Spleen (tissue), 11 donors: ENCODE measurements at regions not wholly inside any gene's neighbourhood (a gene's known extent, or its start where the extent isn't known, plus 50 kb on each side); places are given as distances from the start of the nearest gene placed in this dataset.

Experiments used
- DNase-seq: peaks from one replicate; pipeline ENCODE4 v3.0.0-alpha.2; 2020
- H3K27ac ChIP-seq, 8 donors: fragments of 200-600 bp; sonication (generic) in 7 of 8; 1 replicate in 4 of 8; 2 replicates in 4 of 8; pipeline versions ENCODE4 v1.5.0 to v1.8.0; 2016 to 2021; ENCODE audit warnings: inconsistent platforms in 4 of 8, mild to moderate bottlenecking in 4 of 8, moderate library complexity in 1 of 8
- H3K27me3 ChIP-seq, 7 donors: fragments of 200-600 bp; sonication (generic) in 6 of 7; replicated peaks in 1 of 7; 1 replicate in 4 of 7; 2 replicates in 3 of 7; pipeline versions ENCODE4 v1.5.0 to v1.8.0; 2016 to 2021; ENCODE audit warnings: inconsistent platforms in 3 of 7, mild to moderate bottlenecking in 1 of 7
- H3K36me3 ChIP-seq, 6 donors: fragments of 200-600 bp; sonication (generic) in 5 of 6; 1 replicate in 4 of 6; 2 replicates in 2 of 6; pipeline versions ENCODE4 v1.5.0 to v1.8.0; 2016 to 2021; ENCODE audit warnings: inconsistent platforms in 2 of 6
- H3K4me1 ChIP-seq, 6 donors: fragments of 200-600 bp; sonication (generic) in 5 of 6; 1 replicate in 3 of 6; 2 replicates in 3 of 6; pipeline versions ENCODE4 v1.5.0 to v1.8.0; 2016 to 2021; ENCODE audit warnings: inconsistent platforms in 3 of 6
- H3K4me3 ChIP-seq, 8 donors: fragments of 200-600 bp; sonication (generic) in 7 of 8; 1 replicate in 4 of 8; 2 replicates in 4 of 8; pipeline versions ENCODE4 v1.5.0 to v1.8.0; 2016 to 2021; ENCODE audit warnings: inconsistent platforms in 4 of 8, mild to moderate bottlenecking in 4 of 8, moderate library complexity in 2 of 8
- H3K9me3 ChIP-seq, 8 donors: fragments of 200-600 bp; sonication (generic) in 7 of 8; 1 replicate in 4 of 8; 2 replicates in 4 of 8; pipeline versions ENCODE4 v1.5.0 to v1.8.0; 2016 to 2021; ENCODE audit warnings: inconsistent platforms in 4 of 8
- CTCF ChIP-seq, 11 experiments: fragments of 200-600 bp in 7 of 11; fragments of 450-650 bp in 4 of 11; sonication (generic) in 4 of 11; IDR thresholded peaks in 8 of 11; conservative IDR thresholded peaks in 3 of 11; 1 replicate in 7 of 11; 2 replicates in 4 of 11; pipeline versions ENCODE4 v1.4.0 to v1.8.0; 2016 to 2021; ENCODE audit warnings: antibody characterized with exemption in 11 of 11, inconsistent platforms in 4 of 11, mild to moderate bottlenecking in 1 of 11
- POLR2A ChIP-seq, 3 donors: fragments of 450-650 bp; IDR thresholded peaks; one replicate each; pipeline ENCODE4 v1.5.1; 2017; ENCODE audit warnings: antibody characterized with exemption in 3 of 3, mild to moderate bottlenecking in 1 of 3
- POLR2AphosphoS5 ChIP-seq, 3 donors: sonication (generic); formaldehyde crosslinking; IDR thresholded peaks; one replicate each; pipeline ENCODE4 v1.5.1; 2017; ENCODE audit warnings: antibody characterized with exemption in 3 of 3
- WGBS, 5 donors: extraction: QIAGEN DNeasy Blood & Tissue Kit in 3 of 5; methylation state at CpG; one replicate each; pipeline versions ENCODE4 v1.1.5 to v1.1.7; 2013 to 2018; 5-methylcytosine and 5-hydroxymethylcytosine counted together
- intact Hi-C: fragments of 100-400 bp; cut with DNase I; formaldehyde crosslinking; loops from one replicate; pipeline ENCODE4 v1.15.0; 2023; ENCODE audit warnings: low total_unique reads
- donor health status: healthy with polysubstance abuse.
- donor health status: DM: no; HTN: no; CAD: no; lungs with moderate emphysema.
- donor health status: DM: no; HTN: no; CAD: no.
- donor health status: Bipolar disorder and iron deficiency.
- donor health status: healthy.
- donor health status: DM: no; HTN: no; CAD: no.
- donor health status: DM: yes; HTN: yes; CAD: no.

- intact Hi-C loops = no loop called here
- no peak for DNase-seq
- TF ChIP-seq POLR2A (IDR thresholded peaks at IDR 0.05) = no peak
- no peak for TF ChIP-seq CTCF (IDR thresholded peaks at IDR 0.05 in 8 of 11, conservative IDR thresholded peaks at IDR 0.05 in 3 of 11)
- TF ChIP-seq POLR2AphosphoS5 (IDR thresholded peaks at IDR 0.05) = no peak
- Histone ChIP-seq H3K36me3 (no peaks in the 10 kb centered on the region), H3K4me3 (no peak overlapping the region), H3K27me3 (no peaks in the 10 kb centered on the region), H3K9me3 (peaks cover 0 to 12% (median 8%) of the 10 kb centered on the region in 8 donors), H3K27ac (no peak overlapping the region), H3K4me1 (peaks cover 0 to 5% (median 0%) of the 10 kb centered on the region in 6 donors)
- 94 to 99% (median 96%) methylated on average over 2 of the region's 2 CpGs for WGBS, 5 donors
Measured at GRCh38 chr2:171253900-171254650, 93.4 kb upstream of the TLK1 start.

GRCh38 chr2:171253279-171253678 lies 92.6 kb upstream of the TLK1 start:
- 83 to 98% (median 87%) methylated on average over 1 of the region's 1 CpG for WGBS, 5 donors
- H3K4me1 ChIP-seq = peaks cover 0 to 11% (median 4%) of the 10 kb centered on the region in 6 donors
- no peak overlapping the region for H3K4me3 ChIP-seq

DNA sequence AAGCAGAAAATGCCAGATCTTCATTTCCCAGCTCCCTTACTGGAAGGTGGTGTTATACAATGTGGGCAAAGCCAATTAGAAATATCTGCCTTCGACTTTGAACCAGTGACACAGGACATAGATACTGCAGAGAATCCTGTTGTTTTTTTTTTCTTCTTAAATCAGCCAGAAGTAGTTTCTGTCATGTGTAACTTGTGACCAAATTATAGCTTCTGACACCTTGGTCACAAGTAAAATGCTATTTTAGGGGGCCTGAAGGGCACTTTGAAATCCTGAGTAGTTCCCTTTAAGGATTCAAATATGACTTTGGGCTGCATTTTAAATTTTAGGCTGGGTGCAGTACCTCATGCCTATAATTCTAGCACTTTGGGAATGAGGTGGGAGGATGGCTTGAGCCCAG lies 89.0 kb upstream of the TLK1 start:
- no peaks in the 10 kb centered on the region for H3K27me3 ChIP-seq
- H3K4me3 ChIP-seq = no peak overlapping the region
- H3K4me1 ChIP-seq = peaks cover 0 to 26% (median 14%) of the 10 kb centered on the region in 6 donors
- TF ChIP-seq POLR2A (IDR thresholded peaks at IDR 0.05) (no peak), CTCF (IDR thresholded peaks at IDR 0.05 in 8 of 11, conservative IDR thresholded peaks at IDR 0.05 in 3 of 11) (no peak), POLR2AphosphoS5 (IDR thresholded peaks at IDR 0.05) (no peak)
- intact Hi-C loops = no loop called here
- no peak for DNase-seq
- H3K27ac ChIP-seq = no peak overlapping the region
- peaks cover 0 to 23% (median 16%) of the 10 kb centered on the region in 8 donors for H3K9me3 ChIP-seq
- 90 to 97% (median 90%) methylated on average over 1 of the region's 1 CpG for WGBS, 5 donors
- no peaks in the 10 kb centered on the region for H3K36me3 ChIP-seq

More at GRCh38 chr2:171253279-171253678, 92.6 kb upstream of the TLK1 start:
- no peak overlapping the region for H3K27ac ChIP-seq
- H3K9me3 ChIP-seq = peaks cover 0 to 12% (median 8%) of the 10 kb centered on the region in 8 donors
- no peaks in the 10 kb centered on the region for H3K36me3 ChIP-seq
- intact Hi-C loops = no loop called here
- no peak for DNase-seq
- H3K27me3 ChIP-seq = no peaks in the 10 kb centered on the region
- TF ChIP-seq POLR2AphosphoS5 (IDR thresholded peaks at IDR 0.05) (no peak), POLR2A (IDR thresholded peaks at IDR 0.05) (no peak), CTCF (IDR thresholded peaks at IDR 0.05 in 8 of 11, conservative IDR thresholded peaks at IDR 0.05 in 3 of 11) (no peak)
